B cell (primary cell): ENCODE measurements at regions not wholly inside any gene's neighbourhood (a gene's known extent, or its start where the extent isn't known, plus 50 kb on each side); places are given as distances from the start of the nearest gene placed in this dataset.

Experiments
- ATAC-seq: fragments of 200-7000 bp; cut with Tn5 transposase; one replicate; pipeline ENCODE4 v1.10.0; 2021; ENCODE audit warnings: low read depth, mild to moderate bottlenecking, moderate number of reproducible peaks, moderate library complexity
- CTCF ChIA-PET: fragments of 350-600 bp; sonication (Branson Sonifier 250); formaldehyde crosslinking; loops from one replicate; lab custom pipeline; 2021; ENCODE audit warnings: antibody characterized with exemption, inconsistent platforms; lab: Charles Lee
- POLR2A ChIA-PET: fragments of 350-600 bp; sonication (Branson Sonifier 250); formaldehyde crosslinking; loops from one replicate; lab custom pipeline; 2021; ENCODE audit warnings: antibody characterized with exemption; lab: Charles Lee
- DNase-seq: peaks from one replicate; pipeline ENCODE4 v3.0.0; 2013
- H2AFZ ChIP-seq: 2 replicates; pipeline ENCODE4 v1.6.1; 2012; ENCODE audit warnings: mild to moderate bottlenecking, low read depth, low read length; ENCODE audit not compliant: insufficient read depth, poor library complexity, severe bottlenecking
- H3K27ac ChIP-seq, 2 donors: 1 replicate in 1 of 2; 2 replicates in 1 of 2; pipeline ENCODE4 v1.5.1; 2012 to 2013; ENCODE audit warnings: low read length in 2 of 2, mild to moderate bottlenecking in 2 of 2, moderate library complexity in 1 of 2
- H3K27me3 ChIP-seq, 4 experiments: fragments of 200-600 bp in 1 of 4; sonication (generic) in 1 of 4; replicated peaks in 1 of 4; 1 replicate in 2 of 4; 2 replicates in 2 of 4; pipeline versions ENCODE4 v1.6.1 to v1.7.0; 2013 to 2016; ENCODE audit warnings: low read length in 3 of 4, mild to moderate bottlenecking in 2 of 4, mixed read lengths in 1 of 4, moderate library complexity in 1 of 4; ENCODE audit not compliant: insufficient read depth in 4 of 4, control insufficient read depth in 3 of 4; ENCODE audit errors: control extremely low read depth in 1 of 4
- H3K36me3 ChIP-seq, 2 experiments: replicated peaks in 1 of 2; 1 replicate in 1 of 2; 2 replicates in 1 of 2; pipeline versions ENCODE4 v1.6.1 to v1.7.1; 2013; ENCODE audit warnings: low read length in 1 of 2; ENCODE audit not compliant: insufficient read depth in 2 of 2, control insufficient read depth in 1 of 2; ENCODE audit errors: control extremely low read depth in 1 of 2, extremely low read depth in 1 of 2
- H3K4me1 ChIP-seq, 2 donors: fragments of 200-600 bp in 1 of 2; sonication (generic) in 1 of 2; 1 replicate in 1 of 2; 2 replicates in 1 of 2; pipeline versions ENCODE4 v1.5.1 to v1.6.1; 2013 to 2017; ENCODE audit warnings: low read length in 2 of 2; ENCODE audit not compliant: control insufficient read depth in 2 of 2, insufficient read depth in 2 of 2
- H3K4me2 ChIP-seq: replicated peaks from 2 replicates; pipeline ENCODE3; 2012; ENCODE audit warnings: mild to moderate bottlenecking, low read depth, low read length; ENCODE audit not compliant: poor library complexity, severe bottlenecking
- H3K4me3 ChIP-seq, 5 experiments: fragments of 200-600 bp in 1 of 5; sonication (generic) in 1 of 5; 1 replicate in 3 of 5; 2 replicates in 2 of 5; pipeline versions ENCODE4 v1.5.1 to v1.7.0; 2011 to 2016; ENCODE audit warnings: low read length in 4 of 5, mild to moderate bottlenecking in 4 of 5, low read depth in 2 of 5, control low read depth in 1 of 5, moderate library complexity in 1 of 5; ENCODE audit not compliant: insufficient read depth in 1 of 5; ENCODE audit errors: control extremely low read depth in 1 of 5, extremely low read depth in 1 of 5
- H3K79me2 ChIP-seq: fragments of 200-600 bp; sonication (generic); one replicate; pipeline ENCODE4 v1.6.0; 2016; ENCODE audit warnings: low read length; ENCODE audit not compliant: control insufficient read depth, insufficient read depth
- H3K9ac ChIP-seq: fragments of 200-600 bp; sonication (generic); 2 replicates; pipeline ENCODE4 v1.6.1; 2017; ENCODE audit warnings: mild to moderate bottlenecking, low read length, moderate library complexity
- H3K9me3 ChIP-seq, 3 donors: one replicate each; pipeline versions ENCODE4 v1.6.1 to v1.7.1; 2013; ENCODE audit warnings: low read length in 2 of 3; ENCODE audit not compliant: control insufficient read depth in 2 of 3, insufficient read depth in 1 of 3; ENCODE audit errors: control extremely low read depth in 1 of 3
- H4K20me1 ChIP-seq: 2 replicates; pipeline ENCODE4 v1.6.0; 2012; ENCODE audit warnings: mild to moderate bottlenecking, low read length; ENCODE audit not compliant: insufficient read depth, control insufficient read depth, poor library complexity, severe bottlenecking
- H3K27ac Mint-ChIP-seq: one replicate; pipeline ENCODE4 v1.8.0; 2021; ENCODE audit warnings: mixed read lengths
- H3K27me3 Mint-ChIP-seq: one replicate; pipeline ENCODE4 v1.8.0; 2021; ENCODE audit warnings: mixed read lengths
- H3K4me1 Mint-ChIP-seq: one replicate; pipeline ENCODE4 v1.8.0; 2021; ENCODE audit warnings: mixed read lengths
- H3K4me3 Mint-ChIP-seq: one replicate; pipeline ENCODE4 v1.8.0; 2021; ENCODE audit warnings: mixed read lengths
- H3K9me3 Mint-ChIP-seq: one replicate; pipeline ENCODE4 v1.8.0; 2022; ENCODE audit warnings: mixed read lengths; ENCODE audit not compliant: insufficient read depth
- EZH2 ChIP-seq: IDR thresholded peaks from 2 replicates; pipeline ENCODE4 v1.6.1; 2012; ENCODE audit warnings: borderline replicate concordance, low read depth, mild to moderate bottlenecking, moderate library complexity, low read length; ENCODE audit not compliant: insufficient read depth, poor library complexity, severe bottlenecking
- WGBS: methylation state at CpG from one replicate; pipeline ENCODE4 v1.1.5; 2013; ENCODE audit warnings: missing lambda C conversion rate; ENCODE audit not compliant: insufficient coverage; 5-methylcytosine and 5-hydroxymethylcytosine counted together
- intact Hi-C: fragments of 100-400 bp; cut with micrococcal nuclease; formaldehyde crosslinking; loops from one replicate; pipeline ENCODE4 v1.10.0; 2022
- TF ChIP-seq, protein P1 (sequence below): fragments of 200-600 bp; IDR thresholded peaks from one replicate; pipeline ENCODE4 v1.8.0; 2022; ENCODE audit warnings: antibody characterized with exemption, mild to moderate bottlenecking

DNA sequence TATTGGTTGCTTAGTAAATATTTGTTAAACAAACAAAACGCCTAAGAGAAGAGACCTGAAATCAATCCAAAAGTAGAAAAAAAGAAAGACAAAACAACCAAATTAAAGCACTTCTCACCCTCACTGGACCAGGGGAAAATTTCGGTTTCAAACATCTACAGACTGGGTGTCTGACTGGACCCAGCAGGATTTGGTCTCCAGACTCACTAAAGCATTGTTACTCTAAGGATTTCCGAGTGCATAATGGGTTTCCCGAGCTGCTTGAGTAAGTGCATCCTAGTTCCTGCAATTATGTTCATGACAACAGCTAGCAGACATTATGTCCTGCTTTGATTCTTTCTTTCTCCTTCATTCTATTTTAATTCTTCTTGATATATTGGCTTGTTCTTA lies 51.8 kb upstream of the FAM3C start:
- Histone ChIP-seq H3K79me2 (no peaks in the 10 kb centered on the region), H3K27me3 (no peaks in the 10 kb centered on the region), H3K9ac (no peak overlapping the region), H3K4me1 (peaks cover 6 to 12% of the 10 kb centered on the region in 2 donors), H3K27ac (no peak overlapping the region), H3K9me3 (no peaks in the 10 kb centered on the region), H3K4me2 (no peak overlapping the region), H4K20me1 (no peaks in the 10 kb centered on the region), H2AFZ (no peak overlapping the region), H3K36me3 (no peaks in the 10 kb centered on the region), H3K4me3 (no peak overlapping the region)
- intact Hi-C loops: loop anchor here (1.0 kb wide), 1 partner anchor 15 kb away; no protein-coding TSS in a partner anchor
- CTCF ChIA-PET: interaction anchor here (1.2 kb wide), 1 partner anchor 10 kb away, joined by 3 read pairs; no protein-coding TSS in a partner anchor
- DNase-seq (no peak), ATAC-seq (no peak)
- WGBS: 88% methylated on average over 3 of the region's 4 CpGs
- Mint-ChIP-seq H3K4me1 (peaks cover 14% of the 10 kb centered on the region), H3K27ac (no peak overlapping the region), H3K4me3 (no peak overlapping the region), H3K9me3 (no peaks in the 10 kb centered on the region), H3K27me3 (no peaks in the 10 kb centered on the region)
- no peak for TF ChIP-seq EZH2
- TF ChIP-seq, protein P1, sequence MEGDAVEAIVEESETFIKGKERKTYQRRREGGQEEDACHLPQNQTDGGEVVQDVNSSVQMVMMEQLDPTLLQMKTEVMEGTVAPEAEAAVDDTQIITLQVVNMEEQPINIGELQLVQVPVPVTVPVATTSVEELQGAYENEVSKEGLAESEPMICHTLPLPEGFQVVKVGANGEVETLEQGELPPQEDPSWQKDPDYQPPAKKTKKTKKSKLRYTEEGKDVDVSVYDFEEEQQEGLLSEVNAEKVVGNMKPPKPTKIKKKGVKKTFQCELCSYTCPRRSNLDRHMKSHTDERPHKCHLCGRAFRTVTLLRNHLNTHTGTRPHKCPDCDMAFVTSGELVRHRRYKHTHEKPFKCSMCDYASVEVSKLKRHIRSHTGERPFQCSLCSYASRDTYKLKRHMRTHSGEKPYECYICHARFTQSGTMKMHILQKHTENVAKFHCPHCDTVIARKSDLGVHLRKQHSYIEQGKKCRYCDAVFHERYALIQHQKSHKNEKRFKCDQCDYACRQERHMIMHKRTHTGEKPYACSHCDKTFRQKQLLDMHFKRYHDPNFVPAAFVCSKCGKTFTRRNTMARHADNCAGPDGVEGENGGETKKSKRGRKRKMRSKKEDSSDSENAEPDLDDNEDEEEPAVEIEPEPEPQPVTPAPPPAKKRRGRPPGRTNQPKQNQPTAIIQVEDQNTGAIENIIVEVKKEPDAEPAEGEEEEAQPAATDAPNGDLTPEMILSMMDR: no peak
- POLR2A ChIA-PET: no interaction called here

- Histone ChIP-seq H3K36me3 (no peaks in the 10 kb centered on the region), H3K9me3 (no peaks in the 10 kb centered on the region), H3K4me1 (peaks cover 6 to 12% of the 10 kb centered on the region in 2 donors), H3K27me3 (no peaks in the 10 kb centered on the region), H3K4me3 (no peak overlapping the region), H2AFZ (no peak overlapping the region), H3K79me2 (no peaks in the 10 kb centered on the region), H4K20me1 (no peaks in the 10 kb centered on the region), H3K27ac (no peak overlapping the region), H3K4me2 (no peak overlapping the region), H3K9ac (no peak overlapping the region)
- DNase-seq: no peak
- no peak overlapping the region for H3K27ac Mint-ChIP-seq
- CTCF ChIA-PET: interaction anchor here (0.9 to 1.4 kb wide), 3 partner anchors 8 to 51 kb away, joined by 3 read pairs; no protein-coding TSS in a partner anchor
- WGBS: 91% methylated on average over 1 of the region's 2 CpGs
- peaks cover 13% of the 10 kb centered on the region for H3K4me1 Mint-ChIP-seq
- H3K9me3 Mint-ChIP-seq: no peaks in the 10 kb centered on the region
- intact Hi-C loops: loop anchor here (1.0 kb wide), 1 partner anchor 14 kb away; no protein-coding TSS in a partner anchor
- POLR2A ChIA-PET: no interaction called here
- no peaks in the 10 kb centered on the region for H3K27me3 Mint-ChIP-seq
- ATAC-seq: no peak
- TF ChIP-seq EZH2: no peak
- TF ChIP-seq, protein P1: no peak
- H3K4me3 Mint-ChIP-seq: no peak overlapping the region
Measured at GRCh38 chr7:121447243-121447910, 51.3 kb upstream of the FAM3C start.
